Mucosa of descending colon (tissue), 3 donors: ENCODE measurements at regions not wholly inside any gene's neighbourhood (a gene's known extent, or its start where the extent isn't known, plus 50 kb on each side); places are given as distances from the start of the nearest gene placed in this dataset.

ENCODE experiments used
- ATAC-seq: fragments of 200-7000 bp; cut with Tn5 transposase; one replicate; pipeline ENCODE4 v1.9.1; 2020; ENCODE audit warnings: mild to moderate bottlenecking, moderate library complexity
- DNase-seq, 3 donors: peaks; one replicate each; pipeline ENCODE4 v3.0.0-alpha.2; 2020
- H3K36me3 ChIP-seq: fragments of 200-600 bp; one replicate; pipeline ENCODE4 v1.8.0; 2021; ENCODE audit warnings: low read depth, mild to moderate bottlenecking
- H3K4me1 ChIP-seq: fragments of 200-600 bp; one replicate; pipeline ENCODE4 v1.8.0; 2021; ENCODE audit warnings: low read depth, mild to moderate bottlenecking
- H3K4me3 ChIP-seq: fragments of 200-600 bp; one replicate; pipeline ENCODE4 v1.8.0; 2021; ENCODE audit warnings: mild to moderate bottlenecking
- H3K9me3 ChIP-seq: fragments of 200-600 bp; one replicate; pipeline ENCODE4 v1.8.0; 2021; ENCODE audit warnings: mild to moderate bottlenecking
- CTCF ChIP-seq: fragments of 200-600 bp; IDR thresholded peaks from one replicate; pipeline ENCODE4 v1.8.0; 2022; ENCODE audit warnings: antibody characterized with exemption, mild to moderate bottlenecking
- intact Hi-C, 2 donors: fragments of 100-400 bp; cut with DNase I in 1 of 2; cut with micrococcal nuclease in 1 of 2; formaldehyde crosslinking; loops; one replicate each; pipeline versions ENCODE4 v1.11.0 to v1.11.1; 2022; cut with DNase I, micrococcal nuclease
- donor health status: DM: no; HTN: no; CAD: no; lungs with moderate emphysema.
- donor health status: DM: no; HTN: no; CAD: no.
- donor health status: DM: no; HTN: yes; CAD: no.

- no peaks in the 10 kb centered on the region for H3K36me3 ChIP-seq
- ATAC-seq (peak; percentile 8), DNase-seq (peak in 1 of 3 donors; percentile 33)
- intact Hi-C loops, result no loop called here
- H3K9me3 ChIP-seq, result no peaks in the 10 kb centered on the region
- H3K4me3 ChIP-seq, result no peak overlapping the region
- peaks cover 13% of the 10 kb centered on the region for H3K4me1 ChIP-seq
- no peak for TF ChIP-seq CTCF
Observed at GRCh38 chr6:4611429-4612129, 164.6 kb upstream of the CDYL start.

DNA sequence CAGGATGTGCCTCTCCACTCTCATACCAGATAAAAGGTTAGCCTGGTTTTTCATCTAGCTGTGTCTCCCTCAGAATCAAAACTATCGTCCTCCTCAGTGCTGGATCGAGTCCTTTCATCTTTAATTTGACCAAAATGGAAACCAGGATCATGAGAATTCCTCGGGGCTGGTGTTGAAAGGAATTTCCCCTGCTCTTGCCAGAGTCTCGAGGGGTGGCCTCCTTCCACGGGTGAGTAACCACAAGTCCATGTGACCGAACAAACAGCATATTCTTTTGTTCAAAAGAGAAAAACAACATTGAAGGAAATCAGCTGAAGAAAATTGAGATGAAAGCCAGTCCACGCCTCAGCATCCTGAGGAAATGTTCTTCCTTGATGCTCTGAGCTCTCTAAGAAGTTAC, 165.9 kb upstream of the CDYL start:
- no peak for DNase-seq
- H3K4me3 ChIP-seq, result no peak overlapping the region
- no peaks in the 10 kb centered on the region for H3K36me3 ChIP-seq
- no peak for TF ChIP-seq CTCF
- no peak for ATAC-seq
- intact Hi-C loops, result no loop called here
- H3K9me3 ChIP-seq, result no peaks in the 10 kb centered on the region
- peaks cover 14% of the 10 kb centered on the region for H3K4me1 ChIP-seq

DNA sequence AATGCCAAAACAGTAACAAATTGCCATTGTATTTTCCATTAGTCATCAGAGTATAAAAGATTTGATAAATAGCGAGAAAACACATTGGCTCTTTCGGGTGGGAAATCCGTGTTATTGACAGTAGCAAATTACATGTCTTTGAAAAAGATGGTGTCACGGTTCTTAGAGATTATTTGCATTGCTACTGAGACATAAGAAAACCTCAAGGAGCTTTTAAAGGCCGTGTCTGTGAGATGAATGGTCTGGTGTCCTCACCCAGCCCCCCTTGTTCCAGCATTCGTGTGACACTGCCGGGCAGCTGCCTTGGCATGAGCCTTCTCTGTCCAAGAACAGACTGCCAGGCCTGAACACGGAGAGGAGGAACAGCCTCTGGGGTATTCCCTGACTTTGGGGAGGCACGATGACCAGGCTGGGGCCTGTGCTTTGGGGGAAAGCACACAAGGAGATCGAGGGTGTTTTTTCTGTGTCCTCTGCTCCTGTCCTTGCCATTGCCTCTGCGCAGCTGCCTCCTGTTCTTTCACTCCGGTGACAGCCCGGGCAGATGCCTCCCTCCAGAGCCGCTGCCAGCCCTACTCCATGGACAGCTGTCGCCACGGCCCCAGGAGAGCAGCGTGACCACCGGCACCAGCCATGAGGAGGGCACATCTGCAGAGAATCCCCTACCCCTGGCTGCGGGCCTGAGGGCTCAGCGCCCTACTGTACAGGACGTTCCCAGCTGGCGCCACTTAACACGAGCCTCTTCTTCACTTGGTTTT, 167.7 kb upstream of the CDYL start:
- Histone ChIP-seq H3K9me3 (no peaks in the 10 kb centered on the region), H3K36me3 (no peaks in the 10 kb centered on the region), H3K4me3 (no peak overlapping the region), H3K4me1 (peaks cover 14% of the 10 kb centered on the region)
- no peak for TF ChIP-seq CTCF
- DNase-seq (no peak), ATAC-seq (no peak)
- intact Hi-C loops, result no loop called here

DNA sequence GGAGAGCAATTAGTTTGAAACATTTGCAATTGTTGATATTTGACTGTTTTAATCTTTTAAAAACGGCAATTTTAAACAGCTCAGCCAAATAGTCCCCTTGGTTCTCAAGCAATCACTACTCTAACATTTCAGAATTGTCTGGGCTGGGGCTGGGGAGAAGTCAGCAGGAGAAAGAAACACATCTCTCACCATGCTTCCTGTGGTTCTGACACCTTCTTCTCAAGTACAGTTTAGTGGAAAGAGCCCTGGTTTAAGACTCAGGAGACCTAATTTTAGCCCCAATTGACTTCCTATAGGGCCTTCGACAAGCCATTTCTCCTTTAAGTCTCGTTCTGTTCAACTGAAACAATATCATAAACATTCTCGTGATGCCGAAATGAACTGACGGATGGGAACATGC, 168.4 kb upstream of the CDYL start:
- intact Hi-C loops, result no loop called here
- ATAC-seq (no peak), DNase-seq (no peak)
- Histone ChIP-seq H3K4me1 (peaks cover 14% of the 10 kb centered on the region), H3K4me3 (no peak overlapping the region), H3K9me3 (no peaks in the 10 kb centered on the region), H3K36me3 (no peaks in the 10 kb centered on the region)
- TF ChIP-seq CTCF, result no peak

- peaks cover 14% of the 10 kb centered on the region for H3K4me1 ChIP-seq
- H3K4me3 ChIP-seq, result no peak overlapping the region
- H3K9me3 ChIP-seq, result no peaks in the 10 kb centered on the region
- DNase-seq (peak; percentile 50 to 64 (median 53)), ATAC-seq (peak; percentile 87)
- TF ChIP-seq CTCF, result no peak
- H3K36me3 ChIP-seq, result no peaks in the 10 kb centered on the region
- intact Hi-C loops, result no loop called here
Observed at GRCh38 chr6:4606821-4607704, 169.1 kb upstream of the CDYL start.
